ENCODE measurements at regions not wholly inside any gene's neighbourhood (a gene's known extent, or its start where the extent isn't known, plus 50 kb on each side); places are given as distances from the start of the nearest gene placed in this dataset.

GRCh38 chr4:184320631-184321030, 103.0 kb upstream of the ENPP6 start:
- Histone ChIP-seq H3K4me3 (ENCODE audit: low read length) (no peak overlapping the region), H3K36me3 (ENCODE audit: control insufficient read depth, insufficient read depth, low read length) (no peaks in the 10 kb centered on the region)
- 45% methylated on average over 2 of the region's 8 CpGs for WGBS (ENCODE audit: insufficient coverage)

GRCh38 chr4:184318852-184319251, 101.2 kb upstream of the ENPP6 start:
- Histone ChIP-seq H3K9me3 (replicated peaks; ENCODE audit: control insufficient read depth, low read depth, low read length) (no peaks in the 10 kb centered on the region), H3K4me1 (ENCODE audit: control insufficient read depth, insufficient read depth, low read length) (peaks cover 6% of the 10 kb centered on the region), H3K4me3 (ENCODE audit: low read length) (no peak overlapping the region), H3K27me3 (ENCODE audit: control insufficient read depth, insufficient read depth, low read length) (no peaks in the 10 kb centered on the region), H3K27ac (ENCODE audit: low read length) (no peak overlapping the region), H3K36me3 (ENCODE audit: control insufficient read depth, insufficient read depth, low read length) (no peaks in the 10 kb centered on the region)
- DNase-seq = no peak
- WGBS (ENCODE audit: insufficient coverage) = 92% methylated on average over 3 of the region's 8 CpGs

More at GRCh38 chr4:184320631-184321030, 103.0 kb upstream of the ENPP6 start:
- Histone ChIP-seq H3K4me1 (ENCODE audit: control insufficient read depth, insufficient read depth, low read length) (no peaks in the 10 kb centered on the region), H3K27ac (ENCODE audit: low read length) (no peak overlapping the region), H3K9me3 (replicated peaks; ENCODE audit: control insufficient read depth, low read depth, low read length) (no peaks in the 10 kb centered on the region), H3K27me3 (ENCODE audit: control insufficient read depth, insufficient read depth, low read length) (no peaks in the 10 kb centered on the region)
- DNase-seq = no peak

- no peak overlapping the region for H3K27ac ChIP-seq (ENCODE audit: low read length)
- H3K27me3 ChIP-seq (ENCODE audit: control insufficient read depth, insufficient read depth, low read length) = no peaks in the 10 kb centered on the region
- 88% methylated on average over 10 of the region's 14 CpGs for WGBS (ENCODE audit: insufficient coverage)
- no peak overlapping the region for H3K4me3 ChIP-seq (ENCODE audit: low read length)
- H3K9me3 ChIP-seq (replicated peaks; ENCODE audit: control insufficient read depth, low read depth, low read length) = no peaks in the 10 kb centered on the region
- DNase-seq = peak; percentile 21
- peaks cover 7% of the 10 kb centered on the region for H3K4me1 ChIP-seq (ENCODE audit: control insufficient read depth, insufficient read depth, low read length)
- no peaks in the 10 kb centered on the region for H3K36me3 ChIP-seq (ENCODE audit: control insufficient read depth, insufficient read depth, low read length)
Observed at GRCh38 chr4:184317234-184317918, 99.7 kb upstream of the ENPP6 start.

GRCh38 chr4:184316821-184317220, 99.1 kb upstream of the ENPP6 start:
- 80% methylated on average over 8 of the region's 10 CpGs for WGBS (ENCODE audit: insufficient coverage)
- no peak overlapping the region for H3K27ac ChIP-seq (ENCODE audit: low read length)

GRCh38 chr4:184315675-184316359, 98.1 kb upstream of the ENPP6 start:
- no peak overlapping the region for H3K4me3 ChIP-seq (ENCODE audit: low read length)
- H3K4me1 ChIP-seq (ENCODE audit: control insufficient read depth, insufficient read depth, low read length) = peaks cover 14% of the 10 kb centered on the region
- no peak overlapping the region for H3K27ac ChIP-seq (ENCODE audit: low read length)
- DNase-seq = no peak
- H3K36me3 ChIP-seq (ENCODE audit: control insufficient read depth, insufficient read depth, low read length) = no peaks in the 10 kb centered on the region
- no peaks in the 10 kb centered on the region for H3K27me3 ChIP-seq (ENCODE audit: control insufficient read depth, insufficient read depth, low read length)
- WGBS (ENCODE audit: insufficient coverage) = 81% methylated on average over 8 of the region's 8 CpGs
- no peaks in the 10 kb centered on the region for H3K9me3 ChIP-seq (replicated peaks; ENCODE audit: control insufficient read depth, low read depth, low read length)

More at GRCh38 chr4:184316821-184317220, 99.1 kb upstream of the ENPP6 start:
- DNase-seq = no peak
- Histone ChIP-seq H3K4me1 (ENCODE audit: control insufficient read depth, insufficient read depth, low read length) (peaks cover 7% of the 10 kb centered on the region), H3K36me3 (ENCODE audit: control insufficient read depth, insufficient read depth, low read length) (no peaks in the 10 kb centered on the region), H3K4me3 (ENCODE audit: low read length) (no peak overlapping the region), H3K27me3 (ENCODE audit: control insufficient read depth, insufficient read depth, low read length) (no peaks in the 10 kb centered on the region), H3K9me3 (replicated peaks; ENCODE audit: control insufficient read depth, low read depth, low read length) (no peaks in the 10 kb centered on the region)

GRCh38 chr4:184313702-184314659, 96.3 kb upstream of the ENPP6 start:
- peak; percentile 48 for DNase-seq
- no peak overlapping the region for H3K4me3 ChIP-seq (ENCODE audit: low read length)
- no peaks in the 10 kb centered on the region for H3K36me3 ChIP-seq (ENCODE audit: control insufficient read depth, insufficient read depth, low read length)
- WGBS (ENCODE audit: insufficient coverage) = 70% methylated on average over 11 of the region's 16 CpGs
- H3K27ac ChIP-seq (ENCODE audit: low read length) = no peak overlapping the region
- no peaks in the 10 kb centered on the region for H3K27me3 ChIP-seq (ENCODE audit: control insufficient read depth, insufficient read depth, low read length)
- H3K4me1 ChIP-seq (ENCODE audit: control insufficient read depth, insufficient read depth, low read length) = peaks cover 14% of the 10 kb centered on the region
- peaks cover 2% of the 10 kb centered on the region for H3K9me3 ChIP-seq (replicated peaks; ENCODE audit: control insufficient read depth, low read depth, low read length)

GRCh38 chr4:184313058-184313581, 95.4 kb upstream of the ENPP6 start:
- no peak for DNase-seq
- no peak overlapping the region for H3K4me3 ChIP-seq (ENCODE audit: low read length)
- H3K4me1 ChIP-seq (ENCODE audit: control insufficient read depth, insufficient read depth, low read length) = peaks cover 14% of the 10 kb centered on the region
- WGBS (ENCODE audit: insufficient coverage) = 87% methylated on average over 3 of the region's 4 CpGs
- no peaks in the 10 kb centered on the region for H3K36me3 ChIP-seq (ENCODE audit: control insufficient read depth, insufficient read depth, low read length)
- H3K9me3 ChIP-seq (replicated peaks; ENCODE audit: control insufficient read depth, low read depth, low read length) = peaks cover 2% of the 10 kb centered on the region
- no peak overlapping the region for H3K27ac ChIP-seq (ENCODE audit: low read length)
- H3K27me3 ChIP-seq (ENCODE audit: control insufficient read depth, insufficient read depth, low read length) = no peaks in the 10 kb centered on the region

- no peak for DNase-seq
- Histone ChIP-seq H3K4me3 (ENCODE audit: low read length) (no peak overlapping the region), H3K4me1 (ENCODE audit: control insufficient read depth, insufficient read depth, low read length) (peaks cover 14% of the 10 kb centered on the region), H3K9me3 (replicated peaks; ENCODE audit: control insufficient read depth, low read depth, low read length) (peaks cover 2% of the 10 kb centered on the region), H3K27me3 (ENCODE audit: control insufficient read depth, insufficient read depth, low read length) (no peaks in the 10 kb centered on the region), H3K27ac (ENCODE audit: low read length) (no peak overlapping the region), H3K36me3 (ENCODE audit: control insufficient read depth, insufficient read depth, low read length) (no peaks in the 10 kb centered on the region)
- 88% methylated on average over 1 of the region's 3 CpGs for WGBS (ENCODE audit: insufficient coverage)
Observed at GRCh38 chr4:184312126-184312525, 94.5 kb upstream of the ENPP6 start.

GRCh38 chr4:184310881-184311709, 93.4 kb upstream of the ENPP6 start:
- H3K4me3 ChIP-seq (ENCODE audit: low read length) = no peak overlapping the region
- H3K9me3 ChIP-seq (replicated peaks; ENCODE audit: control insufficient read depth, low read depth, low read length) = peaks cover 2% of the 10 kb centered on the region
- H3K27ac ChIP-seq (ENCODE audit: low read length) = no peak overlapping the region
- H3K4me1 ChIP-seq (ENCODE audit: control insufficient read depth, insufficient read depth, low read length) = peaks cover 14% of the 10 kb centered on the region
- DNase-seq = peak; percentile 67
- no peaks in the 10 kb centered on the region for H3K27me3 ChIP-seq (ENCODE audit: control insufficient read depth, insufficient read depth, low read length)
- WGBS (ENCODE audit: insufficient coverage) = 58% methylated on average over 14 of the region's 14 CpGs
- no peaks in the 10 kb centered on the region for H3K36me3 ChIP-seq (ENCODE audit: control insufficient read depth, insufficient read depth, low read length)
